Uterus (tissue), 3 donors: ENCODE measurements at regions not wholly inside any gene's neighbourhood (a gene's known extent, or its start where the extent isn't known, plus 50 kb on each side); places are given as distances from the start of the nearest gene placed in this dataset.

Experiments used
- DNase-seq, 2 donors: peaks; one replicate each; pipeline ENCODE4 v3.0.0-alpha.2; 2019 to 2020
- H3K27ac ChIP-seq, 2 donors: fragments of 200-600 bp; sonication (generic); 1 replicate in 1 of 2; 2 replicates in 1 of 2; pipeline ENCODE4 v1.5.1; 2016 to 2018
- H3K27me3 ChIP-seq, 2 donors: fragments of 200-600 bp; sonication (generic); one replicate each; pipeline ENCODE4 v1.5.1; 2018 to 2019; ENCODE audit warnings: control low read depth in 1 of 2
- H3K36me3 ChIP-seq, 2 donors: fragments of 200-600 bp; sonication (generic); one replicate each; pipeline ENCODE4 v1.5.1; 2019; ENCODE audit warnings: control low read depth in 1 of 2
- H3K4me1 ChIP-seq, 2 donors: fragments of 200-600 bp; sonication (generic); one replicate each; pipeline ENCODE4 v1.5.1; 2018 to 2019; ENCODE audit warnings: control low read depth in 1 of 2
- H3K4me3 ChIP-seq, 2 donors: fragments of 200-600 bp; sonication (generic); 1 replicate in 1 of 2; 2 replicates in 1 of 2; pipeline ENCODE4 v1.5.1; 2018 to 2019; ENCODE audit warnings: mild to moderate bottlenecking in 1 of 2
- H3K9me3 ChIP-seq, 2 donors: fragments of 200-600 bp; sonication (generic); one replicate each; pipeline ENCODE4 v1.5.1; 2019; ENCODE audit warnings: control low read depth in 1 of 2
- CTCF ChIP-seq, 4 experiments: fragments of 200-600 bp in 2 of 4; fragments of 450-650 bp in 2 of 4; sonication (generic) in 2 of 4; IDR thresholded peaks; one replicate each; pipeline ENCODE4 v1.5.1; 2016 to 2019; ENCODE audit warnings: antibody characterized with exemption in 4 of 4, mild to moderate bottlenecking in 2 of 4, moderate library complexity in 1 of 4
- POLR2A ChIP-seq, 2 donors: fragments of 450-650 bp; IDR thresholded peaks; one replicate each; pipeline ENCODE4 v1.6.1; 2016; ENCODE audit warnings: antibody characterized with exemption in 2 of 2, mild to moderate bottlenecking in 1 of 2, moderate library complexity in 1 of 2
- intact Hi-C: fragments of 100-400 bp; cut with DNase I; formaldehyde crosslinking; loops from one replicate; pipeline ENCODE4 v1.15.1; 2023; ENCODE audit warnings: low total_unique reads
- donor health status: DM: yes; HTN: yes; CAD: no.

DNA sequence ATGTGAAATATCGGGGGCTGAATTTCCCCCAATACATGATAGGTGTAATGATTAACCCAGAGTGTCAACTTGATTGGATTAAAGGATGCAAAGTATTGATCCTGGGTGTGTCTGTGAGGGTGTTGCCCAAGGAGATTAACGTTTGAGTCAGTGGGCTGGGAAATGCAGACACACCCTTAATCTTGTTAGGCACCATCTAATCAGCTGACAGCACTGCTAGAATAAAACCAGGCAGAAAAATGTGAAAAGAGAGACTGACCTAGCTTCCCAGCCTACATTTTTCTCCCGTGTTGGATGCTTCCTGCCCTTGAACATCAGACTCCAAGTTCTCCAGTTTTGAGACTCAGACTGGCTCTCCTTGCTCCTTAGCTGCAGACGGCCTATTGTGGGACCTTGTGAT, 247.8 kb downstream of the OTOL1 start:
- Histone ChIP-seq H3K4me3 (no peak overlapping the region), H3K4me1 (no peaks in the 10 kb centered on the region), H3K27ac (no peak overlapping the region), H3K27me3 (no peaks in the 10 kb centered on the region), H3K9me3 (no peaks in the 10 kb centered on the region), H3K36me3 (no peaks in the 10 kb centered on the region)
- intact Hi-C loops: no loop called here
- TF ChIP-seq CTCF (IDR thresholded peaks at IDR 0.05): no peak
- no peak for TF ChIP-seq POLR2A (IDR thresholded peaks at IDR 0.05)
- DNase-seq: no peak

DNA sequence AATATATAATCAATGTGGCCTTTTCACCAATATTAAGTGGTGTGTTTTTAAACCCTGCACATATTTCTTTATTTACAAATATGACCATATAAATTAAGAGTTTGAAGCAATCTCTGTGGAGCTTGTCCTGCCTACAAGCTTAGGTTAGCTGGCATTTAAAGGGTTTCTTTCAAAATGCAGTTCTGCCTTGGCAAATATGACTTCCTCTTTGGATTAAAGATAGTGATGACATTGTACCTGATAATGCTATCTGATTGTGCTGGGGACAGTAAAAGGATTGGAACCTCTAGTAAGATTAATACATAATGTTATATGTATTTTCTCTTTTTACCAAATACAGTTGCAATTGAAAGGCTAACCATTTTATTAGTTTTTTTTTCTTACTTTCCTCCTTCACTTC, 249.1 kb downstream of the OTOL1 start:
- DNase-seq: no peak

GRCh38 chr3:161748049-161748448, 251.4 kb downstream of the OTOL1 start:
- Histone ChIP-seq H3K27ac (no peak overlapping the region), H3K36me3 (no peaks in the 10 kb centered on the region), H3K4me1 (no peaks in the 10 kb centered on the region), H3K9me3 (no peaks in the 10 kb centered on the region), H3K27me3 (no peaks in the 10 kb centered on the region), H3K4me3 (no peak overlapping the region)
- intact Hi-C loops: no loop called here
- no peak for DNase-seq
- TF ChIP-seq POLR2A (IDR thresholded peaks at IDR 0.05) (no peak), CTCF (IDR thresholded peaks at IDR 0.05) (no peak)

More for the DNA sequence above, 249.1 kb downstream of the OTOL1 start:
- H3K4me3 ChIP-seq: no peak overlapping the region
- H3K27me3 ChIP-seq: no peaks in the 10 kb centered on the region
- no peaks in the 10 kb centered on the region for H3K4me1 ChIP-seq
- intact Hi-C loops: no loop called here
- H3K36me3 ChIP-seq: no peaks in the 10 kb centered on the region
- no peaks in the 10 kb centered on the region for H3K9me3 ChIP-seq
- no peak overlapping the region for H3K27ac ChIP-seq
- TF ChIP-seq POLR2A (IDR thresholded peaks at IDR 0.05) (no peak), CTCF (IDR thresholded peaks at IDR 0.05) (no peak)

GRCh38 chr3:161754420-161755053, 257.9 kb downstream of the OTOL1 start:
- H3K36me3 ChIP-seq: no peaks in the 10 kb centered on the region
- H3K27ac ChIP-seq: no peak overlapping the region
- no peak overlapping the region for H3K4me3 ChIP-seq
- intact Hi-C loops: no loop called here
- no peaks in the 10 kb centered on the region for H3K27me3 ChIP-seq
- H3K9me3 ChIP-seq: no peaks in the 10 kb centered on the region
- no peak for DNase-seq
- TF ChIP-seq CTCF (IDR thresholded peaks at IDR 0.05) (no peak), POLR2A (IDR thresholded peaks at IDR 0.05) (no peak)
- H3K4me1 ChIP-seq: no peaks in the 10 kb centered on the region

DNA sequence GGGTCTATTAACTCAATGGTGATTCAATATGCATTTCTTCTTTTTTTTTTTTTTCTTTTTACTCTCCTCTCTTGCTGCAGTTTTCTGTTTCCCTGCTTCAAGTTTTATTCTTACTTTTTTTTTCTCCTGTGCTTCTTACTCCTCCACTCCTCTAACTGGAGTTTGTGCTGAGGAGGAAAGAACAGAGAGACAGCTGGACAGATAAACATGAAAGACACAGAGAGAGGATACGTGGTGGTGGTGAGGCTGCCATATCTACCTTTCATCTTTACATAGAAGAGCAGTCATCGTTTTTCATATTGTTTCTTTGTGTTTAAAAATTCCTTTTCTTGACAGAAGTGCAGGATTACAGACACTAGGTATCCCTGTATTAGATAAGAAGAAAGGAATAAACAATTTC, 262.8 kb downstream of the OTOL1 start:
- TF ChIP-seq CTCF (IDR thresholded peaks at IDR 0.05) (no peak), POLR2A (IDR thresholded peaks at IDR 0.05) (no peak)
- Histone ChIP-seq H3K36me3 (no peaks in the 10 kb centered on the region), H3K4me1 (no peaks in the 10 kb centered on the region), H3K9me3 (no peaks in the 10 kb centered on the region), H3K27ac (no peak overlapping the region), H3K4me3 (no peak overlapping the region), H3K27me3 (no peaks in the 10 kb centered on the region)
- intact Hi-C loops: no loop called here
- DNase-seq: no peak
